IMR-90 (cell line): ENCODE measurements at regions not wholly inside any gene's neighbourhood (a gene's known extent, or its start where the extent isn't known, plus 50 kb on each side); places are given as distances from the start of the nearest gene placed in this dataset.

ENCODE experiments used
- ATAC-seq: fragments of 200-7000 bp; cut with Tn5 transposase; 2 replicates; pipeline ENCODE4 v1.9.1; 2020; ENCODE audit warnings: low read depth, mild to moderate bottlenecking, moderate library complexity
- BruUV-seq: library from RNA; stranded (reverse); fragments of 400-500 nt; replicated peaks from 2 replicates; lab custom pipeline; 2021; lab: Mats Ljungman, UMichigan
- CTCF ChIA-PET: fragments of 300-600 bp; formaldehyde crosslinking; extraction: SDS; loops from one replicate; lab custom pipeline; 2021; ENCODE audit warnings: antibody characterized with exemption; lab: Yijun Ruan, JAX
- POLR2A ChIA-PET: fragments of 300-600 bp; sonication (Branson Sonifier 250); formaldehyde crosslinking; loops from one replicate; lab custom pipeline; 2022; ENCODE audit warnings: antibody characterized with exemption; ENCODE audit not compliant: unreplicated experiment; lab: Charles Lee
- DNase-seq: peaks from one replicate; pipeline ENCODE4 v3.0.0; 2013
- H2AFZ ChIP-seq: replicated peaks from 2 replicates; pipeline ENCODE3; 2013; ENCODE audit warnings: low read length, mild to moderate bottlenecking; ENCODE audit not compliant: poor library complexity
- H2AK5ac ChIP-seq: 2 replicates; pipeline ENCODE4 v1.6.1; 2013; ENCODE audit warnings: low read depth, low read length, inconsistent platforms
- H2AK9ac ChIP-seq: replicated peaks from 2 replicates; pipeline ENCODE3; 2013; ENCODE audit warnings: mild to moderate bottlenecking, low read depth, low read length, moderate library complexity; ENCODE audit not compliant: poor library complexity
- H2BK120ac ChIP-seq: 2 replicates; pipeline ENCODE4 v1.6.1; 2013; ENCODE audit warnings: low read depth, low read length, inconsistent platforms
- H2BK15ac ChIP-seq: 3 replicates; pipeline ENCODE4 v1.6.1; 2013; ENCODE audit warnings: low read depth, low read length, inconsistent platforms
- H2BK20ac ChIP-seq: 2 replicates; pipeline ENCODE4 v1.6.1; 2013; ENCODE audit warnings: low read depth, mild to moderate bottlenecking, inconsistent platforms, low read length, moderate library complexity
- H2BK5ac ChIP-seq: 2 replicates; pipeline ENCODE4 v1.6.1; 2013; ENCODE audit warnings: mild to moderate bottlenecking, low read depth, low read length, inconsistent platforms; ENCODE audit not compliant: poor library complexity, severe bottlenecking
- H3K14ac ChIP-seq: replicated peaks from 2 replicates; pipeline ENCODE4 v1.6.1; 2013; ENCODE audit warnings: low read depth, low read length, inconsistent platforms
- H3K18ac ChIP-seq: 2 replicates; pipeline ENCODE4 v1.6.1; 2013; ENCODE audit warnings: low read depth, low read length, control low read depth
- H3K23ac ChIP-seq: 2 replicates; pipeline ENCODE4 v1.6.1; 2013; ENCODE audit warnings: low read depth, low read length, inconsistent platforms
- H3K27ac ChIP-seq: 2 replicates; pipeline ENCODE4 v1.5.1; 2013; ENCODE audit warnings: mild to moderate bottlenecking, control low read depth, low read length; ENCODE audit not compliant: insufficient read depth
- H3K27me3 ChIP-seq: 2 replicates; pipeline ENCODE4 v1.6.1; 2013; ENCODE audit warnings: low read length; ENCODE audit not compliant: control insufficient read depth, insufficient read depth
- H3K36me3 ChIP-seq: 2 replicates; pipeline ENCODE4 v1.6.1; 2013; ENCODE audit warnings: low read length, mixed read lengths; ENCODE audit not compliant: control insufficient read depth, insufficient read depth
- H3K4ac ChIP-seq: 2 replicates; pipeline ENCODE4 v1.6.1; 2013; ENCODE audit warnings: low read depth, low read length, inconsistent platforms
- H3K4me1 ChIP-seq: 2 replicates; pipeline ENCODE4 v1.6.1; 2013; ENCODE audit warnings: low read length, mixed read lengths; ENCODE audit not compliant: control insufficient read depth, insufficient read depth
- H3K4me2 ChIP-seq: 2 replicates; pipeline ENCODE4 v1.6.1; 2013; ENCODE audit warnings: low read depth, mild to moderate bottlenecking, control low read depth, low read length, moderate library complexity
- H3K4me3 ChIP-seq: 2 replicates; pipeline ENCODE4 v1.5.1; 2013; ENCODE audit warnings: low read depth, mild to moderate bottlenecking, control low read depth, low read length, moderate library complexity; ENCODE audit not compliant: insufficient read depth
- H3K56ac ChIP-seq: 2 replicates; pipeline ENCODE4 v1.6.1; 2013; ENCODE audit warnings: low read length, inconsistent platforms; ENCODE audit not compliant: insufficient read depth; ENCODE audit errors: extremely low read depth
- H3K79me1 ChIP-seq, 2 experiments: 2 replicates each; pipeline ENCODE4 v1.6.1; 2013; ENCODE audit warnings: low read length in 2 of 2, inconsistent platforms in 1 of 2, low read depth in 1 of 2
- H3K9ac ChIP-seq: 2 replicates; pipeline ENCODE4 v1.6.1; 2013; ENCODE audit warnings: low read depth, low read length, control low read depth
- H3K9me1 ChIP-seq: 2 replicates; pipeline ENCODE4 v1.6.1; 2013; ENCODE audit warnings: low read length, inconsistent platforms; ENCODE audit not compliant: insufficient read depth
- H3K9me3 ChIP-seq: 2 replicates; pipeline ENCODE4 v1.6.1; 2013; ENCODE audit warnings: low read length; ENCODE audit not compliant: control insufficient read depth, insufficient read depth
- H4K20me1 ChIP-seq: 2 replicates; pipeline ENCODE4 v1.6.1; 2013; ENCODE audit warnings: low read length, inconsistent platforms; ENCODE audit not compliant: insufficient read depth
- H4K5ac ChIP-seq: 2 replicates; pipeline ENCODE4 v1.6.1; 2013; ENCODE audit warnings: mild to moderate bottlenecking, low read depth, low read length, control low read depth
- H4K8ac ChIP-seq, 2 experiments: 2 replicates each; pipeline ENCODE4 v1.6.1; 2013; ENCODE audit warnings: low read depth in 2 of 2, low read length in 2 of 2, control low read depth in 1 of 2, inconsistent platforms in 1 of 2
- H4K91ac ChIP-seq: 2 replicates; pipeline ENCODE4 v1.6.1; 2013; ENCODE audit warnings: low read depth, low read length, inconsistent platforms; ENCODE audit not compliant: insufficient read depth
- BHLHE40 ChIP-seq: fragments of 150-350 bp; IDR thresholded peaks from 2 replicates; pipeline ENCODE4 v1.6.1; 2016; ENCODE audit warnings: mild to moderate bottlenecking, low read depth, low read length
- CEBPB ChIP-seq: IDR thresholded peaks from 2 replicates; pipeline ENCODE4 v1.6.1; 2012; ENCODE audit warnings: low read depth, low read length, improper control_type of control experiment
- CHD1 ChIP-seq: IDR thresholded peaks from 2 replicates; pipeline ENCODE4 v1.6.1; 2012; ENCODE audit warnings: low read depth, low read length, improper control_type of control experiment
- CTCF ChIP-seq: conservative IDR thresholded peaks from 2 replicates; pipeline ENCODE4 v1.5.1; 2012; ENCODE audit warnings: mild to moderate bottlenecking, low read depth, low read length, improper control_type of control experiment
- ELK1 ChIP-seq: fragments of 150-350 bp; IDR thresholded peaks from 2 replicates; pipeline ENCODE4 v1.6.1; 2016; ENCODE audit warnings: low read depth, mild to moderate bottlenecking, low read length, moderate library complexity, borderline replicate concordance
- FOS ChIP-seq: fragments of 150-350 bp; IDR thresholded peaks from 2 replicates; pipeline ENCODE4 v1.6.1; 2016; ENCODE audit warnings: low read depth, low read length
- MAFK ChIP-seq: IDR thresholded peaks from 2 replicates; pipeline ENCODE4 v1.6.1; 2012; ENCODE audit warnings: low read depth, low read length, improper control_type of control experiment
- MAZ ChIP-seq: IDR thresholded peaks from 2 replicates; pipeline ENCODE4 v1.6.1; 2012; ENCODE audit warnings: low read depth, mild to moderate bottlenecking, low read length, improper control_type of control experiment, moderate library complexity, borderline replicate concordance
- MXI1 ChIP-seq: IDR thresholded peaks from 2 replicates; pipeline ENCODE4 v1.6.1; 2012; ENCODE audit warnings: low read depth, mild to moderate bottlenecking, low read length, moderate library complexity, borderline replicate concordance
- NFE2L2 ChIP-seq: fragments of 150-350 bp; IDR thresholded peaks from 2 replicates; pipeline ENCODE4 v1.6.1; 2016; ENCODE audit warnings: low read depth, mild to moderate bottlenecking, low read length
- POLR2A ChIP-seq: IDR thresholded peaks from 2 replicates; pipeline ENCODE4 v1.6.1; 2012; ENCODE audit warnings: mild to moderate bottlenecking, low read depth, low read length
- RAD21 ChIP-seq: IDR thresholded peaks from 2 replicates; pipeline ENCODE4 v1.6.1; 2012; ENCODE audit warnings: low read length, improper control_type of control experiment
- RCOR1 ChIP-seq: IDR thresholded peaks from 2 replicates; pipeline ENCODE4 v1.6.1; 2012; ENCODE audit warnings: mild to moderate bottlenecking, low read length, improper control_type of control experiment; ENCODE audit not compliant: insufficient replicate concordance
- RFX5 ChIP-seq: IDR thresholded peaks from 2 replicates; pipeline ENCODE4 v1.8.0; 2012; ENCODE audit warnings: low read depth, mild to moderate bottlenecking, low read length, moderate library complexity
- SMC3 ChIP-seq: fragments of 150-350 bp; IDR thresholded peaks from 2 replicates; pipeline ENCODE4 v1.6.1; 2016; ENCODE audit warnings: low read depth, mild to moderate bottlenecking, antibody characterized with exemption, low read length, moderate library complexity
- USF2 ChIP-seq: fragments of 150-350 bp; IDR thresholded peaks from 2 replicates; pipeline ENCODE4 v1.6.1; 2017; ENCODE audit warnings: mild to moderate bottlenecking, antibody characterized with exemption, low read length, low read depth
- WGBS, 2 experiments: methylation state at CpG; one replicate each; pipeline versions ENCODE4 v1.1.5 to v1.1.7; 2013; ENCODE audit warnings: missing lambda C conversion rate in 2 of 2; ENCODE audit not compliant: insufficient read length in 1 of 2; ENCODE audit errors: extremely low coverage in 2 of 2; 5-methylcytosine and 5-hydroxymethylcytosine counted together
- dilution Hi-C: fragments of 300-500 bp; cut with HindIII; formaldehyde crosslinking; loops from one replicate; pipeline ENCODE4 v1.14.3; 2018; ENCODE audit warnings: low sequenced_read_pairs; ENCODE audit not compliant: unreplicated experiment
- in situ Hi-C: fragments of 300-500 bp; cut with MboI; formaldehyde crosslinking; loops from 3 replicates; pipeline ENCODE4 v1.14.3; 2019; ENCODE audit warnings: low sequenced_read_pairs, inconsistent platforms, mixed read lengths
- intact Hi-C: fragments of 100-400 bp; cut with micrococcal nuclease; formaldehyde crosslinking; loops from 2 replicates; pipeline ENCODE4 v1.10.0; 2022

GRCh38 chr10:78642269-78642816 lies 426.4 kb upstream of the ZMIZ1 start:
- Histone ChIP-seq H3K79me1 (no peaks in the 10 kb centered on the region), H3K14ac (no peak overlapping the region), H4K91ac (no peak overlapping the region), H4K5ac (no peak overlapping the region), H2AK9ac (no peak overlapping the region), H2BK20ac (no peak overlapping the region), H3K27me3 (peaks cover 31% of the 10 kb centered on the region), H3K4ac (no peak overlapping the region), H2BK5ac (no peak overlapping the region), H3K4me1 (no peaks in the 10 kb centered on the region), H3K9me1 (peaks cover 8% of the 10 kb centered on the region; the same call in 1 of the 2 replicates), H3K18ac (no peak overlapping the region), H2BK120ac (no peak overlapping the region), H3K56ac (no peak overlapping the region), H3K27ac (no peak overlapping the region), H3K4me3 (no peak overlapping the region), H3K9ac (no peak overlapping the region), H2AFZ (no peak overlapping the region), H2BK15ac (no peak overlapping the region), H3K23ac (no peak overlapping the region), H3K9me3 (peaks cover 3% of the 10 kb centered on the region), H3K36me3 (no peaks in the 10 kb centered on the region), H2AK5ac (no peak overlapping the region), H4K8ac (no peak overlapping the region), H4K20me1 (no peaks in the 10 kb centered on the region), H3K4me2 (no peak overlapping the region)
- ChIA-PET POLR2A (no interaction called here), CTCF (interaction anchor here (1.1 to 1.2 kb wide), 2 partner anchors 15 to 76 kb away, joined by 3 to 4 read pairs; no protein-coding TSS in a partner anchor)
- intact Hi-C loops, result no loop called here
- ATAC-seq (no peak), DNase-seq (no peak)
- dilution Hi-C loops, result no loop called here
- TF ChIP-seq ELK1 (no peak), MAZ (no peak), FOS (no peak), RFX5 (no peak), SMC3 (no peak), RAD21 (no peak), CTCF (no peak), MAFK (no peak), POLR2A (no peak), CHD1 (no peak), USF2 (no peak), MXI1 (no peak), RCOR1 (no peak), NFE2L2 (no peak), BHLHE40 (no peak), CEBPB (no peak)
- in situ Hi-C loops, result no loop called here
- 90% methylated on average over 2 of the region's 4 CpGs; no CpG with 5 or more reads in 1 of the 2 experiments for WGBS, 2 experiments
- BruUV-seq, result no TSS peak
